GM10266 (cell line): ENCODE measurements at regions not wholly inside any gene's neighbourhood (a gene's known extent, or its start where the extent isn't known, plus 50 kb on each side); places are given as distances from the start of the nearest gene placed in this dataset.

ENCODE experiments used
- DNase-seq: peaks from one replicate; pipeline ENCODE4 v3.0.0; 2012; ENCODE audit errors: extremely low spot score
- CTCF ChIP-seq: IDR thresholded peaks from 2 replicates; pipeline ENCODE4 v1.5.1; 2012; ENCODE audit warnings: mild to moderate bottlenecking, low read depth; ENCODE audit not compliant: control insufficient read depth, insufficient read depth; ENCODE audit errors: missing control alignments

GRCh38 chr2:81996332-81996731 lies 1691.8 kb upstream of the LRRTM1 start:
- TF ChIP-seq CTCF: no peak
- DNase-seq: no peak

- no peak for DNase-seq
- no peak for TF ChIP-seq CTCF
These were observed 1686.7 kb upstream of the LRRTM1 start for GRCh38 chr2:81991282-81991681.

GRCh38 chr2:81987370-81987769 lies 1682.8 kb upstream of the LRRTM1 start:
- TF ChIP-seq CTCF: no peak
- no peak for DNase-seq

- no peak for TF ChIP-seq CTCF
- DNase-seq: no peak
These were observed 1680.6 kb upstream of the LRRTM1 start for GRCh38 chr2:81984969-81985637.

GRCh38 chr2:81981585-81981984 lies 1677.0 kb upstream of the LRRTM1 start:
- DNase-seq: no peak
- no peak for TF ChIP-seq CTCF

- no peak for TF ChIP-seq CTCF
- DNase-seq: no peak
These were observed 1674.5 kb upstream of the LRRTM1 start for GRCh38 chr2:81979086-81979485.

- no peak for TF ChIP-seq CTCF
- no peak for DNase-seq
These were observed 1672.4 kb upstream of the LRRTM1 start for GRCh38 chr2:81976998-81977397.
